HG02798 (cell line): ENCODE measurements at regions not wholly inside any gene's neighbourhood (a gene's known extent, or its start where the extent isn't known, plus 50 kb on each side); places are given as distances from the start of the nearest gene placed in this dataset.

Source experiments
- ATAC-seq: cut with Tn5 transposase; IDR thresholded peaks from one replicate; pipeline ENCODE4 v1.9.1; 2021; ENCODE audit warnings: mild to moderate bottlenecking; ENCODE audit not compliant: unreplicated experiment, poor library complexity

DNA sequence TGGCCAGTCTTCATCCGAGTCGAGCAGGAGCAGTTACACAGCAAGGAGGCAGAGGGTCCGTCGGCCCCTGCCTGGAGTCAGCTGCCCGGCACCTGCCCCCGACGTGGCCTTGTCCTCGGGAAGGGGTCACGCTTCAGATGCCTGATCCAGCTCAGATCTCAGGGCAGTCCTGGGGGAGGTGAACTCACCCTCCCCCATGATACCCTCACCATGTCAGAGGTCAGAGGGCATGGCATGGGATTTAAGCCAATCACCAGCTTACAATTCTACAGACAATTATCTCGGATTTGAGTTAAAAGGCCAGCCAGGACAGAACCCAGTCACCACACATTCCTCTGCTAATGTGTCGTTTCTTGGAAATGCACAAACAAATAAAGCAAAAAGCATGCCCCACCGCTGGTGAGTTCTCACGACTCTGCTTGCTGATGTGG lies 211.3 kb downstream of the FOXL1 start:
- ATAC-seq, result no peak

DNA sequence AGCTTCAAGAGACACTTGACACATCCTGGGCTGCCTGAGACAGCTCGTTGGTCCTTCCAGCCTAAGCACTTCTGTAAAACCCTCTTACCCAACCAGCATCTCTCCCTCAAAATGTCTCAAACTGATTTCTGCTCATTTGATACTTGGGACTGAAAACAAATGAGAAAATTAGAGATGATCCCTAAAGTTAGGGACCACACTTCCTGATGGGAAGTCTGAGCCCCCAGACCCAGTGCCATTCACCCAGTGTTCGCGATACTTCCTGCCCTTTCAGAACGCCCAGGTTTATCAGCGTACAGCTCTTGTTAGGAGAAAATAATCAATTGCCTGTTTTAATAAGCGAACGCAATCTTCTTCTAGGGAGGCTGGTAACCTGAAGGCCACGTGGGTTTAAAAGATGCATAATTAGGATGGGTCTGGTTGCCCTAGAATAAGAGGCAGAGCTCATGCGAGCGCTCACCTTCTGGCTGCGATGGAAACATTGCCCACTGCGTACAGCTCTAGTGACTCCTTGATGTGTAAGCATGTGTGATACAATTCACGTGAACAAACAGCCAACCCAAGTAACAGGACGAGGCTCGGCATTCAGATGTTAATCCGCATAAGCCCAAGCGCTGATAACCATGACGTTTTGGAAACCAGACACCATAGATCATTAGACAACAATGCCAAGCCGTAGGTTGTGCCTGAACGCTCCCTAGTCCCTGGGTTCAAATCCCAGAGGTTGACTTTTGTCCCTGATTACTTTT lies 213.1 kb downstream of the FOXL1 start:
- no peak for ATAC-seq

DNA sequence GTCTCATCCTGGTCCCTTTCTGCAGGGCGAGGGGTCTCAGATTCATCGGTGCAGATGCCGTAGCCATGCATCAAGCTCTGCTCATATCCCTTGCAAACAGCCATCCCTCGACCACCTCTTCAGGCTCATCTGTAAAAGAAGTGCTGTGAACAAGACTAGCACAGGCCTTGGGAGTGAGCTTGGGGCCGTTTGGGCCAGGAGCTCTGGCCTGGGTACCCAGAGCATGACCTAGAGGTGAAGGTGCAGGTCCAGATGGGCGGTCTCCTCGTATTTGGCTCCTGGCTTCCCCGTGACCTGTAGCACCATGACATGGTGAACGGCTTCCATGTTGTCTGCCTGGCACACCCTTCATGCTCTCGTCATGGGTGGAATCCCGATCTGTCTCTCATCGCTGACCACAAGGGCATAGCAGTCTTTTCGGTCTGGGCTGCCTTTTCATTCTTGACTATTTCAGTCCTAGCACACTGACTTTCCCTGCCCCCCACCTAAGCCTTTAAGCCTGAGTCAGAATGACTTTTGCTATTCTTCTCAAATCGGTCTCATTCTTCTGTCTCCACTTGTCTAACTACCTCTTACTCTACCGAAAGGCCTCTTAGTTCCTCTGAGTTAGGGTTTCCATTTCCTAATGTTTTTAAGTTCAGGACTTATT lies 216.0 kb downstream of the FOXL1 start:
- ATAC-seq, result no peak

DNA sequence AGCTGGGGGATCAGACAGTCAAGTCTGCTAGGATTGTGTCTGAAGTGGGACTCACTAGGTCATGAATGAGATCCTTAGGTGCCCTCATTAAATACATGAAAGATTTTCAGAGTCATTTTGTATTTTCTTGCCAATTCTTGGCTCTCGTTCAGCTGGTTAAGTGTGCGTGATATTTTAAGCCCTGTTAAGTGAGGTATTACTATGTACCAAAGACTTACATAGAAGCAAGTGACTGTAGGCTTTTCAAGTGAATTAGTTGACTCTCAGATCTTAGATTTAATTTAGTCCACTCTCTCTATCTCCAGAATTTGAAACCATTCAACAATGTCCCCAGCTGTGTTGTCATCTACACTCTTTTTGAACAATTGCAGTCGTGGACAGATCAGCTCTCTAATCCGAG lies 219.4 kb downstream of the FOXL1 start:
- no peak for ATAC-seq

DNA sequence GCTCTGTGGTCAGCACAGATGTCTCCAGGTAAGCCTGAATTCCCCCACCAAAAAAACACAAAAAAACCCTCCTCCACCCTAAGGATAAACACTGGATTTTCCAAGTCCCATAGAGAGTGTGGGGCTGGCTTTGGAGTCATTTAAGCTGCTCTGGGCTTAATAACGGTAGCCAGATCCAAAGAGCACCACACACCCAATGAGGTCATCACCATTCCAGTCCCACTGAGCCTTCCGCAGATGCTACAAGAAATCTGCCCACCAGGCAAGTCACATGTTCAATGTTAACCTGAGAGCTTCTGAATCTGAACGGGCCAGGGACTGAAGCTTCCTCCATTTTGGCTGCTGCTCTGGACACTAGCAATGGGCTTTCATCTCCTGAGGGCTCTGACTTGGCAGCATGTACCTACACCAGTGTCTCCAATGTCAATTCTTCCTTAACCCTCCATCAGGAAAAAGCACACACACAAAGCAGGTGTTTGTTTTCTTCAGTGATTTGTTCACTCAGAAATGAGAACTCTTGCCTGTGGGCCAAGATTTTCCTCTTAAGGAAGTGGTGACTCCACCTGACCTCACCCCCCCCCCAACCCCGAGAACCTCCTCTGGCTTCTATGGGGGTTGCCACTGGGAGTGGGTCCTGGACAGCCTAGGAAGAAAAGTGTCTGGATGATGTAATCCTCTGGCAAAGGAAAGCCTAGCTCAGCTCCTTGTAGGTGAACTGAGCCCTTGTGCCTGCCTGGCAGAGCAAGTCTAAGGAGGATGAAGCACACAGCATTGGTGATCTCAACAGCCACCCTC lies 220.1 kb downstream of the FOXL1 start:
- no peak for ATAC-seq

DNA sequence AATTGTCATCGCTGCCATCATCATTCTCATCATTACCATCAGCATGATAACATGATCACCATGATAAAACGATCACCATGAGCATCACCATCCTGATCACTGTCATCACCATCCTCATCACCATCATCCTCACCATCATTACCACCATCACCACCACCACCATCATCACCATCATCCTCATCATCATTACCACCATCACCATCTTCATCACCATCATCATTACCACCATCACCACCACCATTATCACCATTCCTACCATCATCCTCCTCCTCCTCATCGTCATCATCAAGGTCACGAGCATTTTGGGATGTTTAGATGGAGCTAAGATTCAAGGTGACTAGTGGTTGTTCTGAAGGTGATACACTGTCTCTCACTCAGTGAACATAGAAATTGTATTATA lies 221.0 kb downstream of the FOXL1 start:
- no peak for ATAC-seq

DNA sequence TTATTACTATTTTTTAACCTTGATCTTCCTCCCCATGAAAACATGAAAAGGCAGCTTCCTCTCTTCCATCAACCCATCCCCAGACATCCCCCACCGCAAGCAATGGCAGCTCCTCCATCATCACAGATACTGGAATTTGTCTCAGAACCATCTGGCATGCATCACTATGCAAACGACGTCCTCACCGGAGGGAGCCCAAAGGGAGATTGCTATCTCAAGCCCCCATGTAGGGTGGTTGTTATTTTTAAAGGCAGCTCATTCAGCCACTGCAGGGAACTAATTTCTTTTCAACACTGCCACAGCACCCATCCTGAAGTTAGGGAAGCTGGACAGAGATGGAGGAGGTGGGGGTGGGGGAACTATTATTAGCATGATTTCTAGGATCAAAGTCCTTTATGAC lies 222.5 kb downstream of the FOXL1 start:
- ATAC-seq, result no peak

DNA sequence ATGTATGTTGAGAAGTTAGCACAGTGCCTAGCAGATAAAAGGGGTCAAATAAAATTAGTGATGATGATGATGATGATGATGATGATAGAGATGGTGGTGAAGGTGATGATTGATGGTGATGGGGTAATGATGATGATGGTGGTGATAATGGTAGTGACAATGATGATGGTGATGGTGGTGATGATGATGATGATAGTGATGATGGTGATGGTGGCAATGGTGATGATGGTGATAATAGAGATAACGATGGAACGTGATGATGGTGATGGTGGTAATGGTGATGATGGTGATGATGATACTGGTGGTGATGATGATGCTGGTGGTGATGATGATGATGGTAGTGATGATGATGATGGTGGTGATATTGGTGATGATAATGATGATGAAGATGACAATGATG lies 223.7 kb downstream of the FOXL1 start:
- no peak for ATAC-seq

DNA sequence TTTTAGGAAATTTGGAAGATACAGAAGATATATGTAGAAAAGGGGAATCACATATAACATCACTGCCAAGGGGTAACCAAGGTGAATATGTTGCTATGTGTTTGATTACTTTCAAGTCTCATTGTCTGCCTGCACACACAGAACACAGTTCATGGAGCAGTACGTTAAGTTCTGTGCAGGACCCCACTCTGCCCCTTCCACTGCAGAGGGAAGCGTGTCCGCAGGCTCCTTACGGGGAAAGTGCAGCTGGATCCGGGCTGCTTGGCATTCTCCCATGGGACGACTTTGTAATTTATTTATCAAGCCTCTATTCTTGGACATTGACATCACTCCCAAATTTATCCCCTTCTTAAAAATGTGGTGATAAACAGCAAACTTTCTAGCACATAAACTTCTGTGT lies 226.8 kb downstream of the FOXL1 start:
- no peak for ATAC-seq

DNA sequence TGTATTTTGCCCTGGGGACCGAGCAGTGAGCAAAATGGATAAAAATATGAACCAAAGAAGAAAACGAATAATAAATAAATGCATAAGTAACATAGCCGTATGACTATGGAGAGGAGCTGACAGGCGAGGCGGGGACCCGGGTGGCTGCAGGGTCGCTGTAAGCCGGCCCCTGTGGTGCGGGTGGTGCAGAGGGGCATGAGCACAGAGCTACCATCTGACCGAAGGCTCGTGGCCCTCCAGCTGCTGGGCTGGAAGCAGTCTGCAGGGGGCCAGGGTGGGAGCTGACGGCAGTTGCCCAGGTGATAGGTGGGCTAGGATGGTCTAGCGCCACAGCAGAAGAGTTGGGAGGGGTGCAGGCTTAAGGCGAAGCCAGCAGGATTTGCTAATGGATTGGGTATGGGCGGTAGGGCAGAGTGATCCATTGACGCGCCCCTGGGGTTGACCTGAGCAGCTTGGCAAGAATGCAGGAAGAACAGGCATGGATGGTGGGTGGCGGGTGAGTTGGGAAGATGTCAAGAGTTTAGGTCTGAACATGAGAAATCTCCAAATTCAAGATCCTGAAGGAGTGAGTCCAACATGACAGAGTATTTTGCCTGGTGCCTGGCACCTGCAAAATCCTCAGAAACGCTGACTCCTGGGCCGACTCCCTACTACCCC lies 228.0 kb downstream of the FOXL1 start:
- ATAC-seq, result no peak

DNA sequence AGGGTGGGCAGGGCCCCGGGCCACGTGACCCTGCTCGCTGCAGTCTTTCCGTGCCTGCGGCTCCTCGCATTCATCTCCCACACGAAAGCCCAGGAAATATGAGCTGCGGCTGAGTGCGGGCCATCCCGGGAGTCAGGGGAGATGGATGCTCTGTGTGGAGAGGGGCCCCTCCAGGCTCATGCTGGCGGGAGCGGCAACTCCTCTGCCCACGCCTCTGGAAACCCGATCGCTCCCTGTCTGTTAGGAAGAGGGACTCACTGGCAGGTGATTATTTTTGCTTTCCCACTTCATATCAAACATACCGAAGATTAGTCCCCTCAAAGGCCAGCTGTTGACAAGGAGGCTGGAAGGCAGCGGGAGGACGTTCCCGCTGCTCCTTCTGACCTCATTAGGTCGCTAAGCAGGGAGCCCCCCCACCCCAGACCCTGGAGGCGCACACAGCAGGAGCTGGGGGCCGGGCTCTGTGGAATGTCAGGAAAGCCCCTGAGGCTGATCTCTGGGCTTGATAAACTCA lies 228.5 kb downstream of the FOXL1 start:
- ATAC-seq, result no peak

DNA sequence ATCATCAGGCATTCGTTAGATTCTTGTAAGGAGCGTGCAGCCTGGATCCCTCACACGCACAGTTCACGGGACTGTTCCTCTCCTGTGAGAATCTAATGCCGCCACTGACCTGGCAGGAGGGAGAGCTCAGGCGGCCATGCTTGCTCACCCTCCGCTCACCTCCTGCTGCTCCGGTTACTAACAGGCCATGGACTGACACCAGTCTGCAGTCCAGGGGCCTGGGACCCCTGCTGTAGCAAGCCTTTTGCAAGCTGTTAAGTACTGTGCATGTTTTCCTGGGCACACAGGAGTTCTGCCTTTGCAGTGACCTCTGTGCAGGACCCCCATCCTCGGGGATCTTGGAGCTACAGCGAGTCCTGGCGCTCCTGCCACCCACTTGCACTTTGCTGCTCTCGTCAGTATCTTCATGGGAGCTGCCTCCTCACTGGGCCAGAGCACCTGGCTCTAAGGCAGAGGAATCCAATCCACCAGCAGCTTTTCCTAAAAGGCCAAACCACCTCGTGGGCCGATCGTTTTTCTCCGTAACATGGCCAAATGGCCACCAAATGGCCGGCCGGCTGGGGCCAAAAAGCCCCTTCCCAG lies 230.6 kb downstream of the FOXL1 start:
- no peak for ATAC-seq

DNA sequence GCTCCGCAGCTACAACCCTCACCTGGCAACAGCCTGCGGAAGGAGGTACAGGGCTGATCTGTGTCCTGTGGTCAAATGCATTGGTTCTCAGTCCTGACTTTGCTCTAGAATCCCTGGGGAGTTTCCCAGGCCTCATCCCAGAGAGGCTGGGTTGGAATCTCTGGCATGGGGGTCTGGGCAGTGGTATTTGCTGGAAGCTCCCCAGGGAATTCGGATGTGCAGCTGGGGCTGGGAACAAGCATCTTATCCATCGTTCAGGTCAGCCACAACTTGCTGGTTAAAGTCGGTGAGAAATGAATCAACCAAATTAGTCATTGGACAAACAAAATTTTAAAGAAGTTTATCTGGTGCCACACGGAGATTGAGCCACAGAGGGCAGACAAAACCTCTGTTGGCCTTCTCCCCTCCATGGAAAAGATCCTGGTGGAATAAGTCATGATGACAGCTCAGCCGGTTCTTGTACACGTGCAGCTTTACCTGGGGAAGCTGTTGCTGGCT lies 231.2 kb downstream of the FOXL1 start:
- ATAC-seq, result no peak

DNA sequence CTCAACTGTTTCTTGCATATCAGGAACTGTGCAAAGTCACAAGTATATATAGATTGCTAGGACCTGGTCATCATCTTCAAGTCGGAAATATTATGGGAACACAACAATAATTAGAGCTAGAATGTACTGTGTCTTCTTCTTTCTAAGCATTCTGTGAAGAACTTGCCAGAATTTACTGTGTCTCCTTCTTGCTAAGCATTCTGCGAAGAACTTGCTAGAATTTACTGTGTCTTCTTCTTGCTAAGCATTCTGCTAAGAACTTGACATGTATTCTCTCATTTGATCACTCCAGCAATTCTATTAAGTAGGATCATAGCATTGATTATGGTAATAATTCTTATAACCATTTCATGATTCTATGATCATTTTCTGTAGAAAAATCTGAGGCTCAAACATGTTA lies 231.7 kb downstream of the FOXL1 start:
- ATAC-seq, result no peak

DNA sequence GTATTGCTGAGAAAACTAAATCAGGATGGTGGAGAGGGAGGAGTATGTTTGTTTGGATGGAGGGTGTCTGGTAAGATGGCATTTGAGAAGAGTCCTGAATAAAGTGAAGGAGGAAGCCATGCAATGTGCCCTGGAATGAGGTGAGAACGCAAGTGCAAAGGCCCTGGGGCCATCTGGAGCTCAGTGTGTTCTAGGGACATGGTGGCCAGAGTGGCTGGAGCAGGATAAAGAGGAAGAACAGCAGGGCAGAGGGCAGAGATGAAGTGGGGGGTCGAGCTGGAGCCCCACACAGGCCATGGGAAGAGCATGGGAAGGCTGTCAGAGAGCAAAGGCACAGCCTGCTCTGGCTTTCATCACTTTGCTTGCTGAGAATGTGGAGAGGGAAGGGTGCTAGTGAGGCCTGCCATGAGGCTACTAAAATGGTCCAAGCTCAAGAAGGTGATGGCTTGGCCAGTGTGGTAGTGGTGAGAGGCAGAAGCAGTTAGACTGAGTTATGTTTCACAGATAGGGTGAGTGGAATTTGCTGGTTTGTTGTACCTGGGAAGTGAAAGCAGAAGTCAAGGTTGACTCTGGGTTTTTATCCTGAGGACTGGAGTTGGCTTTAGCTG lies 234.1 kb downstream of the FOXL1 start:
- no peak for ATAC-seq

DNA sequence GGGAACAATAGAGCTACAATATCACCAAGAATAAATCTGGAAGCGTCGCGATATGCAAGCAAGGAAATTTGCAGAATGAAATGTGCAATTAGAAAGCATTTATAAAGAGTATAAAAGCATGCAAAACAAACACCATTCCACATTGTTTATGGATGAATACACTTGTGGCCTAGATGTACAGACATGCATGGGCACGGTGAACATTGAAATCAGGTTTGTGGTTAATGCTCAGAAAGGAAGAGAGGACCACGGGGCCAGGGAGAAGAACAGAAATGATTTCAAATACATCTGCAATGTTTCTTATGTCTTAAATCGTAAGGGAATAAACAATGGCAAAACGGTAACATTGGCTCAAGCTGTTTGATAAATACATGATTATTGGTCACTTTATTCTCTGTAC lies 235.9 kb downstream of the FOXL1 start:
- no peak for ATAC-seq

DNA sequence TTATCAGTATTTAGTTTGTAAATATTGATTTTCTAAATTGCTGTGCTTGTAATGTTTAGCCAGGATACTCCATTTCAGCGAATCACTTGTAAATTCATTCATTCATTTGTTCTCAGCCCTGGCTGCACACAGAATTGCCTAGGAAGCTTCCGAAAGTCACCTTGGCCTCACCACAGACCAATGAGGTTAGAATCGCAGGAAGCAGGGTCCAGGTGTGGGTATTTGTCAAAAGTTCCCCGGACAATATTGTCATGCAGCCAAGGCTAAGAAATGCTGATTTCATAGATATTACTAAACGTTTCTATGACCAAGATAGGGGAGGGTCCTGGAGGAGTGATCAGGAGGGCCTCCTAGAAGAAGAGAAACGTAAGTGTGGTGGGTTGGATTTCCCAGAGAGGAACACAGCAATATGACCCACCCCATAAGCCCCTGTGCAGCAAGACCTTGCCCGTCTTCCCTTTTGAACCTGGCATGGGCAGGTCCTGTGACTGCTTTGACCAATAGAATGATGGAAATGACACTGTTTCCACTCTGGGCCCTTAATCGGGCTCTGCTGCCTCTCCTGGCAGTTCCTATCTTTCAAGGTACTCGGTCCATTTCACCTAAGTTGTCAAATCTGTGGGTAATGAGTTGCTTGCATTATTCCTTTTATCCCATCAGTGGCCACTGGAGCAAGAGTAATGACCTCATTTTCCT lies 238.7 kb downstream of the FOXL1 start:
- ATAC-seq, result no peak

DNA sequence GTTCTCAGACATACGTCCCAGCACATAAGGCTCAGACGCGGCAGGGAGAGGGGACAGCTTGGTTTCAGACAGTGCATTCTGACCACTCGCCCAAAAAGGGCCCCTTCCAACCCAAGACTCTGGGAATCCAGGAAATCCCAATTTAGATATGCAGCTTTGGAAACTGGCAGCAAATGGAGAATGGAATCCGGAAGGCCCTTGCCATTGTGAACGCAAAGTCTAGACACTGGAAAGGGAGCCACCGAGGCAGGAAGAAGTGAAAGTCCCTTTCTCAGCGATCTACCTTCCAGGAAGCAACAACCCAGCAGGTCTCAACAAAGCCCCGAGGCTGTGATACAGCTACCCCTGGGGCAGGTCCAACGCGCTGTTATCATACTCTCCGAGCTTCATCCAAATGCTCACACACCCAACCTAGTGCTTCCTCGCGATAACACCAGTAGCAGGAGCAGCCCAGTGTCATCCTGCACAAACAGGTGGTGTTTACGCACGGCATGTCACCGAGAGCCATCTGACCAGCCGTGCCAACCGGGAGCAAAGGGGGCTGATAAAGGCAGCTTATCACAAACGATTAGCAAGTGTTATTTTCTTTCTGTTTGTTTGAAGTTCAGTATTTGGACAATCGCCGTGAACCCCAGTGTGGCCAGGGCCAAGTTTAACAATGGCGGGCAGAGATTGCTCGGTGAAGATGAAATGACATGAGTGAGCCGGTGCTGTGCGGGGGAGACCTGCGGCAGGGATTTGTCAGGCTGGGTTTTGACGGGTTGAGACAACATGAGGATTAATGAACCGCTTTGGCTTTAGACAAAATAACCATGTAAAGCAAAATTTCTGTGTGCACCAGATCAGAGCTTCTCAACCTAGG lies 240.6 kb downstream of the FOXL1 start:
- no peak for ATAC-seq
